Adrenal gland (tissue), 9 donors: ENCODE measurements at regions not wholly inside any gene's neighbourhood (a gene's known extent, or its start where the extent isn't known, plus 50 kb on each side); places are given as distances from the start of the nearest gene placed in this dataset.

Source experiments
- DNase-seq, 7 donors: peaks; one replicate each; pipeline ENCODE4 v3.0.0-alpha.2; 2019 to 2020
- H3K27ac ChIP-seq, 5 donors: fragments of 200-600 bp; sonication (generic) in 4 of 5; 1 replicate in 3 of 5; 2 replicates in 2 of 5; pipeline versions ENCODE4 v1.5.1 to v1.8.0; 2016 to 2020; ENCODE audit warnings: mild to moderate bottlenecking in 1 of 5
- H3K27me3 ChIP-seq: fragments of 200-600 bp; 2 replicates; pipeline ENCODE4 v1.8.0; 2021
- H3K36me3 ChIP-seq, 2 donors: fragments of 200-600 bp; replicated peaks in 1 of 2; 1 replicate in 1 of 2; 2 replicates in 1 of 2; pipeline versions ENCODE4 v1.5.1 to v1.8.0; 2018 to 2022
- H3K4me1 ChIP-seq, 2 donors: fragments of 200-600 bp; replicated peaks in 1 of 2; 1 replicate in 1 of 2; 2 replicates in 1 of 2; pipeline versions ENCODE4 v1.5.1 to v1.8.0; 2018 to 2021
- H3K4me3 ChIP-seq, 4 donors: fragments of 200-600 bp; sonication (generic) in 3 of 4; one replicate each; pipeline ENCODE4 v1.5.1; 2016 to 2018
- H3K9me3 ChIP-seq, 3 donors: fragments of 200-600 bp; sonication (generic) in 1 of 3; replicated peaks in 1 of 3; 1 replicate in 2 of 3; 2 replicates in 1 of 3; pipeline versions ENCODE4 v1.5.1 to v1.8.0; 2016 to 2021
- POLR2A ChIP-seq, 2 donors: fragments of 450-650 bp; IDR thresholded peaks; one replicate each; pipeline ENCODE4 v1.6.1; 2017; ENCODE audit warnings: antibody characterized with exemption in 2 of 2, mild to moderate bottlenecking in 2 of 2, moderate library complexity in 1 of 2
- WGBS, 4 donors: extraction: QIAGEN DNeasy Blood & Tissue Kit in 2 of 4; methylation state at CpG; one replicate each; pipeline versions ENCODE4 v1.1.5 to v1.1.7; 2013 to 2017; 5-methylcytosine and 5-hydroxymethylcytosine counted together
- intact Hi-C, 2 donors: fragments of 100-400 bp; cut with DNase I; formaldehyde crosslinking; loops; one replicate each; pipeline versions ENCODE4 v1.14.1 to v1.15.0; 2022 to 2023
- TF ChIP-seq, protein P1 (sequence below), 6 experiments: fragments of 450-650 bp in 4 of 6; fragments of 200-600 bp in 2 of 6; sonication (generic) in 1 of 6; IDR thresholded peaks; 1 replicate in 5 of 6; 2 replicates in 1 of 6; pipeline versions ENCODE4 v1.5.1 to v1.8.0; 2016 to 2021; ENCODE audit warnings: antibody characterized with exemption in 6 of 6, mild to moderate bottlenecking in 2 of 6, moderate library complexity in 1 of 6
- donor health status: healthy with polysubstance abuse.
- donor health status: Bipolar disorder and iron deficiency.
- donor health status: DM: yes; HTN: yes; CAD: no.
- donor health status: DM: no; HTN: no; CAD: no.
- donor health status: DM: no; HTN: no; CAD: no.

DNA sequence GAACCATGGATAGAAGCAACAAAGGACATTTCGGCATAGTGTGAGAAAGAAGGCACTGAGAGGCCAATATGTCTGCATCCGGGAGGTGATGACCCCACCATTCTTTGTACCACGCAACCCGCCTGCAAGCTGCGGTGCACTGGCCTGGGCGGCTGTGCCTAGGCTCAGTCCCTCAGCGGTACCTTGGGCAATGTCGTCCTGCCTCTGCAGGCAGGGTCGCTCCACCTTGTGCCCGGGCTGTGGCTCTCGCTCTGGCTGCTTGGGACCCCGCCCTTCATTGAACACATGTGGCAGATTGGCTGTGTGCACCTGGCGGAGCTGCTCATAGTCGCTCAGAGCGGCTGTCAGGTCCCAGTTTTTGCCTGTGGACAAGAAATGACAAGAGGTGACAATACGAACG is 243.2 kb downstream of the KLF13 start:
- Histone ChIP-seq H3K4me1 (no peaks in the 10 kb centered on the region), H3K27me3 (no peaks in the 10 kb centered on the region), H3K4me3 (no peak overlapping the region), H3K27ac (no peak overlapping the region), H3K36me3 (no peaks in the 10 kb centered on the region), H3K9me3 (no peaks in the 10 kb centered on the region)
- no peak for DNase-seq
- TF ChIP-seq, protein P1, sequence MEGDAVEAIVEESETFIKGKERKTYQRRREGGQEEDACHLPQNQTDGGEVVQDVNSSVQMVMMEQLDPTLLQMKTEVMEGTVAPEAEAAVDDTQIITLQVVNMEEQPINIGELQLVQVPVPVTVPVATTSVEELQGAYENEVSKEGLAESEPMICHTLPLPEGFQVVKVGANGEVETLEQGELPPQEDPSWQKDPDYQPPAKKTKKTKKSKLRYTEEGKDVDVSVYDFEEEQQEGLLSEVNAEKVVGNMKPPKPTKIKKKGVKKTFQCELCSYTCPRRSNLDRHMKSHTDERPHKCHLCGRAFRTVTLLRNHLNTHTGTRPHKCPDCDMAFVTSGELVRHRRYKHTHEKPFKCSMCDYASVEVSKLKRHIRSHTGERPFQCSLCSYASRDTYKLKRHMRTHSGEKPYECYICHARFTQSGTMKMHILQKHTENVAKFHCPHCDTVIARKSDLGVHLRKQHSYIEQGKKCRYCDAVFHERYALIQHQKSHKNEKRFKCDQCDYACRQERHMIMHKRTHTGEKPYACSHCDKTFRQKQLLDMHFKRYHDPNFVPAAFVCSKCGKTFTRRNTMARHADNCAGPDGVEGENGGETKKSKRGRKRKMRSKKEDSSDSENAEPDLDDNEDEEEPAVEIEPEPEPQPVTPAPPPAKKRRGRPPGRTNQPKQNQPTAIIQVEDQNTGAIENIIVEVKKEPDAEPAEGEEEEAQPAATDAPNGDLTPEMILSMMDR (IDR thresholded peaks at IDR 0.05), result no peak
- no peak for TF ChIP-seq POLR2A (IDR thresholded peaks at IDR 0.05)
- WGBS, 4 donors, result 91 to 97% (median 93%) methylated on average over 9 to 17 of the region's 17 CpGs
- intact Hi-C loops, result no loop called here

GRCh38 chr15:31570591-31570990 is 244.0 kb downstream of the KLF13 start:
- intact Hi-C loops, result no loop called here
- H3K27ac ChIP-seq, result no peak overlapping the region
- no peaks in the 10 kb centered on the region for H3K4me1 ChIP-seq
- H3K9me3 ChIP-seq, result no peaks in the 10 kb centered on the region
- DNase-seq, result no peak
- WGBS, 4 donors, result 82 to 88% (median 88%) methylated on average over 7 to 11 of the region's 11 CpGs
- no peaks in the 10 kb centered on the region for H3K27me3 ChIP-seq
- TF ChIP-seq, protein P1 (IDR thresholded peaks at IDR 0.05), result no peak
- TF ChIP-seq POLR2A (IDR thresholded peaks at IDR 0.05), result no peak
- no peak overlapping the region for H3K4me3 ChIP-seq
- no peaks in the 10 kb centered on the region for H3K36me3 ChIP-seq

DNA sequence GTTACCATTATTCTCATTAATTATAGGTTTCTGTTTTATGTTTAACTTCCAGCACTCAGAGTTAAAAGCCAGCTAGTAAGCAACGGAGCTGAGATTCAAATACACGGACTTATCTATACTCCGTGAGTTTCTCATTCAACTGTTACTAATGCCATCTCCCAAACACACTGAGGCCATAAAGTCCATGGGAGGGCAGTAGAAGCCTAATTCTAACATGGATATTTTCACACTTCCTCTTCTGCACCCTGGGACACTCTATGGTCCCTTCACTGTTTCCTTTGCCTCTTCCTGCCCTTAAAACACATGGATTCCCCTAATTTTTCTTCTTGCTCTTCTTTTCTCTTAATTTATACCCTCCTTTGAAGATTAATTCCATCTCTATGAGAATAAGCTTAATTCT is 245.0 kb downstream of the KLF13 start:
- no peaks in the 10 kb centered on the region for H3K36me3 ChIP-seq
- no peak overlapping the region for H3K4me3 ChIP-seq
- no peak for DNase-seq
- no peaks in the 10 kb centered on the region for H3K4me1 ChIP-seq
- 74 to 86% (median 82%) methylated on average over 3 of the region's 3 CpGs for WGBS, 4 donors
- no peak overlapping the region for H3K27ac ChIP-seq
- H3K27me3 ChIP-seq, result no peaks in the 10 kb centered on the region
- intact Hi-C loops, result no loop called here
- TF ChIP-seq POLR2A (IDR thresholded peaks at IDR 0.05), result no peak
- TF ChIP-seq, protein P1 (IDR thresholded peaks at IDR 0.05), result no peak
- no peaks in the 10 kb centered on the region for H3K9me3 ChIP-seq

GRCh38 chr15:31573759-31574158 is 247.1 kb downstream of the KLF13 start:
- Histone ChIP-seq H3K4me3 (no peak overlapping the region), H3K4me1 (no peaks in the 10 kb centered on the region), H3K27ac (no peak overlapping the region), H3K36me3 (no peaks in the 10 kb centered on the region), H3K9me3 (no peaks in the 10 kb centered on the region), H3K27me3 (no peaks in the 10 kb centered on the region)
- DNase-seq, result no peak
- intact Hi-C loops, result no loop called here
- no peak for TF ChIP-seq POLR2A (IDR thresholded peaks at IDR 0.05)
- TF ChIP-seq, protein P1 (IDR thresholded peaks at IDR 0.05), result no peak
- 88 to 93% (median 89%) methylated on average over 3 of the region's 3 CpGs for WGBS, 4 donors
